Keratinocyte (primary cell): ENCODE measurements at regions not wholly inside any gene's neighbourhood (a gene's known extent, or its start where the extent isn't known, plus 50 kb on each side); places are given as distances from the start of the nearest gene placed in this dataset.

Experiments
- DNase-seq: peaks from one replicate; pipeline ENCODE4 v3.0.0-alpha.2; 2011; ENCODE audit warnings: low read depth, missing footprints, low spot score
- FAIRE-seq: peaks from 2 replicates; lab custom pipeline; 2011; peaks lifted over from hg19 to GRCh38; lab: Jason Lieb, UNC
- H2AFZ ChIP-seq: 2 replicates; pipeline ENCODE4 v1.6.0; 2012; ENCODE audit warnings: low read length, control low read depth, inconsistent platforms; ENCODE audit not compliant: control insufficient read depth
- H3K27ac ChIP-seq: 2 replicates; pipeline ENCODE4 v1.5.1; 2011; ENCODE audit warnings: low read length; ENCODE audit not compliant: control insufficient read depth, insufficient read depth
- H3K27me3 ChIP-seq: 3 replicates; pipeline ENCODE4 v1.6.0; 2011; ENCODE audit warnings: low read length; ENCODE audit not compliant: control insufficient read depth, insufficient read depth; ENCODE audit errors: extremely low read depth
- H3K36me3 ChIP-seq, 2 experiments: 2 replicates in 1 of 2; 3 replicates in 1 of 2; pipeline ENCODE4 v1.5.1; 2011; ENCODE audit warnings: low read length in 2 of 2, mild to moderate bottlenecking in 1 of 2; ENCODE audit not compliant: control insufficient read depth in 2 of 2, insufficient read depth in 2 of 2; ENCODE audit errors: extremely low read depth in 1 of 2
- H3K4me1 ChIP-seq: 3 replicates; pipeline ENCODE4 v1.5.1; 2011; ENCODE audit warnings: low read length; ENCODE audit not compliant: control insufficient read depth, insufficient read depth; ENCODE audit errors: extremely low read depth
- H3K4me2 ChIP-seq: 3 replicates; pipeline ENCODE4 v1.6.0; 2011; ENCODE audit warnings: low read depth, low read length; ENCODE audit not compliant: control insufficient read depth, insufficient read depth; ENCODE audit errors: extremely low read depth
- H3K4me3 ChIP-seq, 3 experiments: fragments of 200-600 bp in 1 of 3; sonication (generic) in 1 of 3; 2 replicates in 2 of 3; 3 replicates in 1 of 3; pipeline ENCODE4 v1.5.1; 2011 to 2016; ENCODE audit warnings: low read length in 3 of 3, mild to moderate bottlenecking in 3 of 3, control low read depth in 2 of 3, inconsistent platforms in 1 of 3, low read depth in 1 of 3, mixed read lengths in 1 of 3, mixed run types in 1 of 3, moderate library complexity in 1 of 3; ENCODE audit not compliant: control insufficient read depth in 2 of 3, insufficient read depth in 2 of 3; ENCODE audit errors: extremely low read depth in 1 of 3
- H3K79me2 ChIP-seq: 2 replicates; pipeline ENCODE4 v1.6.0; 2012; ENCODE audit warnings: low read length; ENCODE audit not compliant: control insufficient read depth, insufficient read depth
- H3K9ac ChIP-seq: 3 replicates; pipeline ENCODE4 v1.6.0; 2011; ENCODE audit warnings: low read length; ENCODE audit not compliant: control insufficient read depth, insufficient read depth; ENCODE audit errors: extremely low read depth
- H3K9me1 ChIP-seq: 3 replicates; pipeline ENCODE4 v1.6.0; 2011; ENCODE audit warnings: low read length; ENCODE audit not compliant: control insufficient read depth, insufficient read depth; ENCODE audit errors: extremely low read depth
- H3K9me3 ChIP-seq: 2 replicates; pipeline ENCODE4 v1.5.1; 2012; ENCODE audit warnings: low read depth, low read length; ENCODE audit not compliant: control insufficient read depth
- H4K20me1 ChIP-seq: 3 replicates; pipeline ENCODE4 v1.6.0; 2011; ENCODE audit warnings: low read length; ENCODE audit not compliant: control insufficient read depth, insufficient read depth; ENCODE audit errors: extremely low read depth
- CTCF ChIP-seq, 3 experiments: IDR thresholded peaks in 1 of 3; conservative IDR thresholded peaks in 1 of 3; optimal IDR thresholded peaks in 1 of 3; 2 replicates in 2 of 3; 3 replicates in 1 of 3; pipeline versions ENCODE3 to v1.5.1; 2011; ENCODE audit warnings: low read length in 3 of 3, mild to moderate bottlenecking in 3 of 3, moderate library complexity in 2 of 3, control low read depth in 1 of 3, inconsistent platforms in 1 of 3; ENCODE audit not compliant: insufficient read depth in 2 of 3; ENCODE audit errors: extremely low read depth in 1 of 3
- EZH2 ChIP-seq: IDR thresholded peaks from one replicate; pipeline ENCODE4 v1.6.1; 2012; ENCODE audit warnings: inconsistent platforms, mild to moderate bottlenecking, low read length, moderate library complexity
- dilution Hi-C: fragments of 300-500 bp; cut with MboI; formaldehyde crosslinking; loops from one replicate; pipeline ENCODE4 v1.7.0; 2020; ENCODE audit warnings: low sequenced_read_pairs; ENCODE audit not compliant: extremely low pct_ligation_motif_present

- dilution Hi-C loops, result no loop called here
- Histone ChIP-seq H3K27me3 (no peaks in the 10 kb centered on the region), H3K9ac (no peak overlapping the region), H2AFZ (no peak overlapping the region), H3K9me3 (no peaks in the 10 kb centered on the region), H3K4me1 (no peaks in the 10 kb centered on the region), H3K4me3 (no peak overlapping the region), H3K9me1 (no peaks in the 10 kb centered on the region), H3K79me2 (no peaks in the 10 kb centered on the region), H3K27ac (no peak overlapping the region), H3K4me2 (no peak overlapping the region), H4K20me1 (no peaks in the 10 kb centered on the region), H3K36me3 (no peaks in the 10 kb centered on the region)
- no peak for TF ChIP-seq EZH2
- no peak for TF ChIP-seq CTCF (optimal IDR thresholded peaks at IDR 0.05 in 1 of 3, IDR thresholded peaks at IDR 0.05 in 1 of 3, conservative IDR thresholded peaks at IDR 0.05 in 1 of 3; ENCODE audit: extremely low read depth in 1 of 3, insufficient read depth in 2 of 3, low read length in 3 of 3)
- DNase-seq, result no peak
- no peak for FAIRE-seq
These were observed 886.7 kb upstream of the TMPRSS15 start for GRCh38 chr21:19290328-19290727.

GRCh38 chr21:19320291-19320690 is 916.7 kb upstream of the TMPRSS15 start:
- no peak for DNase-seq
- TF ChIP-seq EZH2, result no peak
- TF ChIP-seq CTCF (optimal IDR thresholded peaks at IDR 0.05 in 1 of 3, IDR thresholded peaks at IDR 0.05 in 1 of 3, conservative IDR thresholded peaks at IDR 0.05 in 1 of 3; ENCODE audit: extremely low read depth in 1 of 3, insufficient read depth in 2 of 3, low read length in 3 of 3), result no peak
- Histone ChIP-seq H4K20me1 (no peaks in the 10 kb centered on the region), H3K4me3 (no peak overlapping the region), H3K9me3 (no peaks in the 10 kb centered on the region), H3K27ac (no peak overlapping the region), H3K36me3 (no peaks in the 10 kb centered on the region), H3K27me3 (no peaks in the 10 kb centered on the region), H3K9me1 (no peaks in the 10 kb centered on the region), H3K4me1 (no peaks in the 10 kb centered on the region), H3K9ac (no peak overlapping the region), H2AFZ (no peak overlapping the region), H3K4me2 (no peak overlapping the region), H3K79me2 (no peaks in the 10 kb centered on the region)
- FAIRE-seq, result no peak
- dilution Hi-C loops, result no loop called here
